Fibroblast of lung (primary cell): ENCODE measurements at regions not wholly inside any gene's neighbourhood (a gene's known extent, or its start where the extent isn't known, plus 50 kb on each side); places are given as distances from the start of the nearest gene placed in this dataset.

Source experiments
- EZH2 ChIP-seq: IDR thresholded peaks from 2 replicates; pipeline ENCODE4 v1.5.1; 2012; ENCODE audit warnings: low read length, control low read depth, mild to moderate bottlenecking; ENCODE audit errors: missing control alignments
- TF ChIP-seq, protein P1 (sequence below), 2 donors: IDR thresholded peaks in 1 of 2; conservative IDR thresholded peaks in 1 of 2; 1 replicate in 1 of 2; 2 replicates in 1 of 2; pipeline ENCODE4 v1.5.1; 2011 to 2012; ENCODE audit warnings: low read length in 2 of 2, control low read depth in 1 of 2, inconsistent platforms in 1 of 2, low read depth in 1 of 2, mild to moderate bottlenecking in 1 of 2

GRCh38 chr4:105014234-105014633 lies 132.4 kb upstream of the TET2 start:
- TF ChIP-seq, protein P1, sequence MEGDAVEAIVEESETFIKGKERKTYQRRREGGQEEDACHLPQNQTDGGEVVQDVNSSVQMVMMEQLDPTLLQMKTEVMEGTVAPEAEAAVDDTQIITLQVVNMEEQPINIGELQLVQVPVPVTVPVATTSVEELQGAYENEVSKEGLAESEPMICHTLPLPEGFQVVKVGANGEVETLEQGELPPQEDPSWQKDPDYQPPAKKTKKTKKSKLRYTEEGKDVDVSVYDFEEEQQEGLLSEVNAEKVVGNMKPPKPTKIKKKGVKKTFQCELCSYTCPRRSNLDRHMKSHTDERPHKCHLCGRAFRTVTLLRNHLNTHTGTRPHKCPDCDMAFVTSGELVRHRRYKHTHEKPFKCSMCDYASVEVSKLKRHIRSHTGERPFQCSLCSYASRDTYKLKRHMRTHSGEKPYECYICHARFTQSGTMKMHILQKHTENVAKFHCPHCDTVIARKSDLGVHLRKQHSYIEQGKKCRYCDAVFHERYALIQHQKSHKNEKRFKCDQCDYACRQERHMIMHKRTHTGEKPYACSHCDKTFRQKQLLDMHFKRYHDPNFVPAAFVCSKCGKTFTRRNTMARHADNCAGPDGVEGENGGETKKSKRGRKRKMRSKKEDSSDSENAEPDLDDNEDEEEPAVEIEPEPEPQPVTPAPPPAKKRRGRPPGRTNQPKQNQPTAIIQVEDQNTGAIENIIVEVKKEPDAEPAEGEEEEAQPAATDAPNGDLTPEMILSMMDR (conservative IDR thresholded peaks at IDR 0.05 in 1 of 2, IDR thresholded peaks at IDR 0.05 in 1 of 2; ENCODE audit: low read depth in 1 of 2, low read length in 2 of 2) = no peak
- TF ChIP-seq EZH2 = no peak
